VCaP (cell line): ENCODE measurements at regions not wholly inside any gene's neighbourhood (a gene's known extent, or its start where the extent isn't known, plus 50 kb on each side); places are given as distances from the start of the nearest gene placed in this dataset.

ENCODE experiments used
- H3K27ac ChIP-seq: fragments of 450-650 bp; 2 replicates; pipeline ENCODE4 v1.5.1; 2017
- TF ChIP-seq, protein P1 (sequence below): fragments of 450-650 bp; conservative IDR thresholded peaks from 2 replicates; pipeline ENCODE4 v1.5.1; 2017; ENCODE audit warnings: mild to moderate bottlenecking, moderate library complexity

DNA sequence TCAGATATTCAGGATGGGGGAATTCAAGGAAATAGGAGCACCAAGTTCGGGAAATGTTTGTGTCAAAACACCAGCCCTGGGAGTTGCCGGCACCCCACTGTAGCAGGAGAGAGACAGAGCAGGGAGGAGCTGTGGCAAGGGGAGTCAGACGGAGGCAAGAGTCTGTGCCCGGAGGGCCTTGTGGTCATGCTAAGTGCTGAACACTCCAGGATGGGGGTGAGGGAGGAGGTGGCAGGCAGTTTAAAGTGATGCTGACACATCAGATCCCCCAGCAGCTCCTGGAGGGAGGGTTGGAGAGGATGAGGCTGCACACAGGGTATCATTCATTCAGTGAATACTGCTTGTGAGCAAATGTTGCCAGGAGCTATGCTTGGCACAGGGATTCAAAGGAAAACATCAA lies 150.3 kb upstream of the ETV3 start:
- TF ChIP-seq, protein P1, sequence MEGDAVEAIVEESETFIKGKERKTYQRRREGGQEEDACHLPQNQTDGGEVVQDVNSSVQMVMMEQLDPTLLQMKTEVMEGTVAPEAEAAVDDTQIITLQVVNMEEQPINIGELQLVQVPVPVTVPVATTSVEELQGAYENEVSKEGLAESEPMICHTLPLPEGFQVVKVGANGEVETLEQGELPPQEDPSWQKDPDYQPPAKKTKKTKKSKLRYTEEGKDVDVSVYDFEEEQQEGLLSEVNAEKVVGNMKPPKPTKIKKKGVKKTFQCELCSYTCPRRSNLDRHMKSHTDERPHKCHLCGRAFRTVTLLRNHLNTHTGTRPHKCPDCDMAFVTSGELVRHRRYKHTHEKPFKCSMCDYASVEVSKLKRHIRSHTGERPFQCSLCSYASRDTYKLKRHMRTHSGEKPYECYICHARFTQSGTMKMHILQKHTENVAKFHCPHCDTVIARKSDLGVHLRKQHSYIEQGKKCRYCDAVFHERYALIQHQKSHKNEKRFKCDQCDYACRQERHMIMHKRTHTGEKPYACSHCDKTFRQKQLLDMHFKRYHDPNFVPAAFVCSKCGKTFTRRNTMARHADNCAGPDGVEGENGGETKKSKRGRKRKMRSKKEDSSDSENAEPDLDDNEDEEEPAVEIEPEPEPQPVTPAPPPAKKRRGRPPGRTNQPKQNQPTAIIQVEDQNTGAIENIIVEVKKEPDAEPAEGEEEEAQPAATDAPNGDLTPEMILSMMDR: no peak

DNA sequence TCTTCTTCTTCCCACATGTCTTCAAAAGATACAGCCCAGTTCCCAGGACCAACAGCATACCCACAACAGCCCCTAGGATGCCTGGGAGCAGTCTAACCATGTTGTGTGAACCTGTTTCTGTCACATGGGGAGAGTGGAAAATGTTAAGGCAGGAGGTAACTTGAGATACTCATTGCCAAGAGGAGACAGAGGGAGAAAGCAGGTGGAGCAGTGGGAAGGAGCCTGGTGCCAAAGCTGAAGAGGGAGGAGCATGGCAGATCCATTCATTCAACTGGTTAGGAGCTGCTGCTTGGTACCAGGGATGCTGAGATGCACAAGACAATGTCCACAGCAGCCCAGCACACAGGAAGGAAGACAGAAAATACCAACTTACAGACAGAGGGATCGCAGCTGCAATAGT lies 149.8 kb upstream of the ETV3 start:
- TF ChIP-seq, protein P1: no peak

More for the DNA sequence above, 150.3 kb upstream of the ETV3 start:
- no peak overlapping the region for H3K27ac ChIP-seq

DNA sequence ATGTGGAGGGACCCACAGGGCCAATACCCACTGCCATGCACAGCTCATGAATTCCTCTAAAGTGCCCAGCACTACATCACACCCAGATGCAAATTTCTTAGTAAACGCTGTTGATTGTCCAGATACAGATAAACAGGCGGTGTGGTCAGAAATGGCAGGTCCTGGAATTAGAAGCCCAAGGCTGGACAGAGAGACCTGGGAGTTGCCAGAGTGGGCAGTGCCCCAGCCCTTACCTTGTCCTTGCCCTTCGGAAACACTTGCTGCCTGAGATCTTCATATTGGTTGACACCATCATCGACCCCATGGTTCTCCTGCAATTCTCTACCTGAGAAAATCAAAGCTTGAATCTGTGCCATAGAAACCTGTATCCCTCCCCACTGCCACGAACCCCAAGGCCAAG lies 149.3 kb upstream of the ETV3 start:
- no peak overlapping the region for H3K27ac ChIP-seq
- TF ChIP-seq, protein P1: no peak

More for the DNA sequence above, 149.8 kb upstream of the ETV3 start:
- H3K27ac ChIP-seq: no peak overlapping the region

DNA sequence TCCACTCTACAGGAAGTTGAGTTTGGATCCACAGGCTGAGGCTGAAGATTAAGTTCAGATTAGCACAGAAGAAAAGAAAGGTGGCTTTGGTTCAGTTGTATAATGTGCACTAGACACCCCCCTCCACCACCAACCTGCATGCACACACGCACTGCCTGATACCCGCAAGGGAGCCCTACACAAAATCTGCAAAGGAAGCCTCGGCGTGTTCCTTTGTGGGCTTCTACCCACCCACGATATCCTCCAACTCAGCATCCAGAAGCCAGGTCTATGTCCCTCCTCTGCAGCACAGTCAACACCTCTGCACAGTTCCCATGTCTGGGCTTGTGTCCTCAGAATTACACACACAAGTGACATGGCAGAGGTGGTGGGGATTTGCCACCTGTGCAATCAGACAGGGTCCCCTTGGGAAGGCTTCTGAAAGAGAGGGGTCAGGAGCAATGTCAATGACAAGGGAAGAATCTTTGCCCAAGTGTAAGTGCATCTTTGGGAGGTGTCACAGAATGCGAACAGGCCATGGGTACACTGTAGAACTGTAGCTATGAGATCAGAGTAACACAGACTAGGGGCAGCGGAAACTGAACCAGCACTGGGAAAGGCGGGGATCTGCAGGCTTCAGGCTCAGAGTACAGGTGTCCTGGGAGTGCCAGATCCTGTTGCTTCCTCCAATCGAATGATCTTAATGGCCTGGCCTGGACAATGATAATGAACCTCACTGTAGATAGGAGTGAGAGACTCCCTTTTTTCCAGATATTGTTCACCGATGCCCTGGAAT lies 148.6 kb upstream of the ETV3 start:
- no peak overlapping the region for H3K27ac ChIP-seq
- TF ChIP-seq, protein P1: no peak

DNA sequence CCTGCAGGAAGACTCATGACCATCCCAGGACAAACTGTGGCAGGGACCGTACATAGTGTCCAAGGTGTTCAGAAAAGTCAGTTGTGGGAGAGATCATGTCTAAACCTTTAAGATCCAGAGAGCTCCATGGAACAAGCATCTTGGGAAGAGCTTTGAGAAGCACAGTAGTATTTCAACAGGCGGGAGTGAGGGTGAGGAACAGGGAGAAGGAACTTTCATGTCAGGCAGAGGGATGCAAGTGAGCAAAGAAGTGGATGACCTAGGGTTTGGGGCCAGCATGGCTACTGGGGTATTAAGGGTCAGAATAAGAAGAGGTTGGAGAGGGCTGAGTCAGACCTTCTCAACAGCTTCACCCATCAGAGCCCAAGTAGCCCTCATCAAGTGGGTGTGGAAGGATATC lies 147.9 kb upstream of the ETV3 start:
- no peak overlapping the region for H3K27ac ChIP-seq
- TF ChIP-seq, protein P1: no peak

DNA sequence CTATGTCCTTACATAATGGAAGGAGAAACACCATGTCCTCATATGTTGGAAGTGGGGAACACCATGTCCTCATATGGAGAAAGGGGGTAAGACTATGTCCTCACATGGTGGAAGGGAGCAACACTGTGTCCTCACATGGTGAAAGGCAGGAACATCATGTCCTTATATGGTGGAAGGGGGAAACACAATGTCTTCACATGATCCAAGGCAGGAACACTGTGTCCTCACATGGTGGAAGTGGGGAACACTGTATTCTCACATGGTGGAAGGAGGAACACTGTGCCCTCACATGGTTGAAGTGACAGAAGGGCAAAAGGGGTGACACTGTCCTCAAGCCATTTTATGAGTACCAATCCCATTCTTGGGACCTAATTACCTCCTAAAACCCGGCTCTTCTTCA lies 146.3 kb upstream of the ETV3 start:
- TF ChIP-seq, protein P1: no peak
- no peak overlapping the region for H3K27ac ChIP-seq

DNA sequence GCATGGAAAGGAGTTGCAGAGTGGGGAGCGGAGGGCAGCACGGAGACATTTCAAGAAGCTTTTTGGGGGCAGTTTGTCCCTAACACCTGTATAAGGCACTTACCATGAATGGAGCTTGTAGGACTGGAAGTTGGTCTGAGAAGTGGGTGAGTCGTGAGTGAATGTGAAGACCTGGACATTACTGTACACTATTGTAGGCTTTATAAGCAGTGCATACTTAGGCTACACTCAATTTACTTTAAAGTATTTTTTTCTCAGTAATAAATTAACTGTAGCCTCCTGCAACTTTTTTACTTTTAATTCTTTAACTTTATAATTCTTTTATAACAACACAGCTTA lies 141.6 kb upstream of the ETV3 start:
- TF ChIP-seq, protein P1: no peak

More for the DNA sequence above, 141.6 kb upstream of the ETV3 start:
- no peak overlapping the region for H3K27ac ChIP-seq
